ENCODE measurements at regions not wholly inside any gene's neighbourhood (a gene's known extent, or its start where the extent isn't known, plus 50 kb on each side); places are given as distances from the start of the nearest gene placed in this dataset.

DNA sequence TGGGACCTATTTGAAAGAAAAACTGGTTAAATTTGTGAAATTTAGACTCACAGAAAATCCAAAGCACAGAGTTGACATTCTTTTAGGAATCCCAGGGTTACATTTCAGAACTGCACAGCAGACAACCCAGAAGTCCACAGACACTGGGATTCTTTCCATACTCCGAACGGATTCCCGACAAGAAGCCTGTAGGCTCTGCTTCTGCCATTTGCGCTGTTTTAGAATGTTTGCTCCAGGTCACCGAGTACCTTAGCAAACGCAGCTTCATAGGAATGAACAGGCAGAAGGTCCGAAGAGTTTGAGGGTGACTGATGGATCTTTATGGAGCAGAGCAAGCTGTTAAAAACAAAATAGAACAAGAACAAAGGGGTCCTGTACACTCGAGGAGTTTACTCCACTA, 84.5 kb upstream of the NFIB start:
- no peak overlapping the region for H2AFZ ChIP-seq (ENCODE audit: low read depth)
- no peak for DNase-seq
- H3K27ac ChIP-seq (ENCODE audit: low read depth in 2 of 2, low read length in 1 of 2): no peak overlapping the region
- H3K79me2 ChIP-seq (ENCODE audit: insufficient read depth): no peaks in the 10 kb centered on the region
- no peaks in the 10 kb centered on the region for H3K9me3 ChIP-seq
- H3K36me3 ChIP-seq (replicated peaks in 1 of 2; ENCODE audit: control insufficient read depth in 1 of 2, insufficient read depth in 2 of 2, low read length in 1 of 2): no peaks in the 10 kb centered on the region
- no peak overlapping the region for H3K9ac ChIP-seq
- ChIA-PET POLR2A (no interaction called here), CTCF (interaction anchor here (0.6 kb wide), 1 partner anchor 974 kb away, joined by 4 read pairs; no protein-coding TSS in a partner anchor)
- H4K20me1 ChIP-seq (ENCODE audit: insufficient read depth): no peaks in the 10 kb centered on the region
- no peaks in the 10 kb centered on the region for H3K9me2 ChIP-seq
- no peaks in the 10 kb centered on the region for H3F3A ChIP-seq (replicated peaks; ENCODE audit: insufficient read depth)
- no peak overlapping the region for H3K4me2 ChIP-seq
- 91% methylated on average over 8 of the region's 8 CpGs for WGBS (ENCODE audit: low lambda C conversion rate)
- H3K4me3 ChIP-seq (ENCODE audit: low read depth in 2 of 2, low read length in 1 of 2): no peak overlapping the region
- TF ChIP-seq TCF12 (IDR thresholded peaks at IDR 0.05) (no peak), CHD2 (IDR thresholded peaks at IDR 0.05; ENCODE audit: low read length, partially characterized antibody) (no peak), ELF1 (IDR thresholded peaks at IDR 0.05) (no peak), FOXJ3 (CRISPR knock-in tag; IDR thresholded peaks at IDR 0.05) (no peak), RFX5 (IDR thresholded peaks at IDR 0.05; ENCODE audit: low read length) (no peak), NFIC (IDR thresholded peaks at IDR 0.05; ENCODE audit: borderline replicate concordance) (no peak), EP300 (IDR thresholded peaks at IDR 0.05; ENCODE audit: borderline replicate concordance in 1 of 2, low read depth in 1 of 2, low read length in 1 of 2) (no peak), RCOR1 (IDR thresholded peaks at IDR 0.05; ENCODE audit: low read length) (no peak)
- TF ChIP-seq, protein P1, sequence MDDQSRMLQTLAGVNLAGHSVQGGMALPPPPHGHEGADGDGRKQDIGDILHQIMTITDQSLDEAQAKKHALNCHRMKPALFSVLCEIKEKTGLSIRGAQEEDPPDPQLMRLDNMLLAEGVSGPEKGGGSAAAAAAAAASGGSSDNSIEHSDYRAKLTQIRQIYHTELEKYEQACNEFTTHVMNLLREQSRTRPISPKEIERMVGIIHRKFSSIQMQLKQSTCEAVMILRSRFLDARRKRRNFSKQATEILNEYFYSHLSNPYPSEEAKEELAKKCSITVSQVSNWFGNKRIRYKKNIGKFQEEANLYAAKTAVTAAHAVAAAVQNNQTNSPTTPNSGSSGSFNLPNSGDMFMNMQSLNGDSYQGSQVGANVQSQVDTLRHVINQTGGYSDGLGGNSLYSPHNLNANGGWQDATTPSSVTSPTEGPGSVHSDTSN (IDR thresholded peaks at IDR 0.05): no peak
- TF ChIP-seq, protein P2, sequence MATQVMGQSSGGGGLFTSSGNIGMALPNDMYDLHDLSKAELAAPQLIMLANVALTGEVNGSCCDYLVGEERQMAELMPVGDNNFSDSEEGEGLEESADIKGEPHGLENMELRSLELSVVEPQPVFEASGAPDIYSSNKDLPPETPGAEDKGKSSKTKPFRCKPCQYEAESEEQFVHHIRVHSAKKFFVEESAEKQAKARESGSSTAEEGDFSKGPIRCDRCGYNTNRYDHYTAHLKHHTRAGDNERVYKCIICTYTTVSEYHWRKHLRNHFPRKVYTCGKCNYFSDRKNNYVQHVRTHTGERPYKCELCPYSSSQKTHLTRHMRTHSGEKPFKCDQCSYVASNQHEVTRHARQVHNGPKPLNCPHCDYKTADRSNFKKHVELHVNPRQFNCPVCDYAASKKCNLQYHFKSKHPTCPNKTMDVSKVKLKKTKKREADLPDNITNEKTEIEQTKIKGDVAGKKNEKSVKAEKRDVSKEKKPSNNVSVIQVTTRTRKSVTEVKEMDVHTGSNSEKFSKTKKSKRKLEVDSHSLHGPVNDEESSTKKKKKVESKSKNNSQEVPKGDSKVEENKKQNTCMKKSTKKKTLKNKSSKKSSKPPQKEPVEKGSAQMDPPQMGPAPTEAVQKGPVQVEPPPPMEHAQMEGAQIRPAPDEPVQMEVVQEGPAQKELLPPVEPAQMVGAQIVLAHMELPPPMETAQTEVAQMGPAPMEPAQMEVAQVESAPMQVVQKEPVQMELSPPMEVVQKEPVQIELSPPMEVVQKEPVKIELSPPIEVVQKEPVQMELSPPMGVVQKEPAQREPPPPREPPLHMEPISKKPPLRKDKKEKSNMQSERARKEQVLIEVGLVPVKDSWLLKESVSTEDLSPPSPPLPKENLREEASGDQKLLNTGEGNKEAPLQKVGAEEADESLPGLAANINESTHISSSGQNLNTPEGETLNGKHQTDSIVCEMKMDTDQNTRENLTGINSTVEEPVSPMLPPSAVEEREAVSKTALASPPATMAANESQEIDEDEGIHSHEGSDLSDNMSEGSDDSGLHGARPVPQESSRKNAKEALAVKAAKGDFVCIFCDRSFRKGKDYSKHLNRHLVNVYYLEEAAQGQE (IDR thresholded peaks at IDR 0.05; ENCODE audit: low read depth, low read length): no peak
- TF ChIP-seq, protein P3, sequence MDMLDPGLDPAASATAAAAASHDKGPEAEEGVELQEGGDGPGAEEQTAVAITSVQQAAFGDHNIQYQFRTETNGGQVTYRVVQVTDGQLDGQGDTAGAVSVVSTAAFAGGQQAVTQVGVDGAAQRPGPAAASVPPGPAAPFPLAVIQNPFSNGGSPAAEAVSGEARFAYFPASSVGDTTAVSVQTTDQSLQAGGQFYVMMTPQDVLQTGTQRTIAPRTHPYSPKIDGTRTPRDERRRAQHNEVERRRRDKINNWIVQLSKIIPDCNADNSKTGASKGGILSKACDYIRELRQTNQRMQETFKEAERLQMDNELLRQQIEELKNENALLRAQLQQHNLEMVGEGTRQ (IDR thresholded peaks at IDR 0.05; ENCODE audit: borderline replicate concordance, low read depth, low read length): no peak
- TF ChIP-seq, protein P4, sequence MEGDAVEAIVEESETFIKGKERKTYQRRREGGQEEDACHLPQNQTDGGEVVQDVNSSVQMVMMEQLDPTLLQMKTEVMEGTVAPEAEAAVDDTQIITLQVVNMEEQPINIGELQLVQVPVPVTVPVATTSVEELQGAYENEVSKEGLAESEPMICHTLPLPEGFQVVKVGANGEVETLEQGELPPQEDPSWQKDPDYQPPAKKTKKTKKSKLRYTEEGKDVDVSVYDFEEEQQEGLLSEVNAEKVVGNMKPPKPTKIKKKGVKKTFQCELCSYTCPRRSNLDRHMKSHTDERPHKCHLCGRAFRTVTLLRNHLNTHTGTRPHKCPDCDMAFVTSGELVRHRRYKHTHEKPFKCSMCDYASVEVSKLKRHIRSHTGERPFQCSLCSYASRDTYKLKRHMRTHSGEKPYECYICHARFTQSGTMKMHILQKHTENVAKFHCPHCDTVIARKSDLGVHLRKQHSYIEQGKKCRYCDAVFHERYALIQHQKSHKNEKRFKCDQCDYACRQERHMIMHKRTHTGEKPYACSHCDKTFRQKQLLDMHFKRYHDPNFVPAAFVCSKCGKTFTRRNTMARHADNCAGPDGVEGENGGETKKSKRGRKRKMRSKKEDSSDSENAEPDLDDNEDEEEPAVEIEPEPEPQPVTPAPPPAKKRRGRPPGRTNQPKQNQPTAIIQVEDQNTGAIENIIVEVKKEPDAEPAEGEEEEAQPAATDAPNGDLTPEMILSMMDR (IDR thresholded peaks at IDR 0.05): no peak
- TF ChIP-seq, protein P5, sequence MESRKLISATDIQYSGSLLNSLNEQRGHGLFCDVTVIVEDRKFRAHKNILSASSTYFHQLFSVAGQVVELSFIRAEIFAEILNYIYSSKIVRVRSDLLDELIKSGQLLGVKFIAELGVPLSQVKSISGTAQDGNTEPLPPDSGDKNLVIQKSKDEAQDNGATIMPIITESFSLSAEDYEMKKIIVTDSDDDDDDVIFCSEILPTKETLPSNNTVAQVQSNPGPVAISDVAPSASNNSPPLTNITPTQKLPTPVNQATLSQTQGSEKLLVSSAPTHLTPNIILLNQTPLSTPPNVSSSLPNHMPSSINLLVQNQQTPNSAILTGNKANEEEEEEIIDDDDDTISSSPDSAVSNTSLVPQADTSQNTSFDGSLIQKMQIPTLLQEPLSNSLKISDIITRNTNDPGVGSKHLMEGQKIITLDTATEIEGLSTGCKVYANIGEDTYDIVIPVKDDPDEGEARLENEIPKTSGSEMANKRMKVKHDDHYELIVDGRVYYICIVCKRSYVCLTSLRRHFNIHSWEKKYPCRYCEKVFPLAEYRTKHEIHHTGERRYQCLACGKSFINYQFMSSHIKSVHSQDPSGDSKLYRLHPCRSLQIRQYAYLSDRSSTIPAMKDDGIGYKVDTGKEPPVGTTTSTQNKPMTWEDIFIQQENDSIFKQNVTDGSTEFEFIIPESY (IDR thresholded peaks at IDR 0.05; ENCODE audit: borderline replicate concordance, low read depth): no peak
- H3K27me3 ChIP-seq (ENCODE audit: insufficient read depth): no peaks in the 10 kb centered on the region
- peaks cover 5 to 8% of the 10 kb centered on the region in 2 experiments; a peak in 2 of 4 replicates for H3K4me1 ChIP-seq (ENCODE audit: control insufficient read depth in 1 of 2, insufficient read depth in 2 of 2, low read depth in 1 of 2, low read length in 1 of 2)
